Trophoblast cell (in vitro differentiated cells and primary cell): ENCODE measurements at regions not wholly inside any gene's neighbourhood (a gene's known extent, or its start where the extent isn't known, plus 50 kb on each side); places are given as distances from the start of the nearest gene placed in this dataset.

Experiments used
- DNase-seq, 2 donors: peaks; one replicate each; pipeline ENCODE4 v3.0.0-alpha.2; 2016
- H2AFZ ChIP-seq: 2 replicates; pipeline ENCODE4 v1.6.1; 2013; ENCODE audit warnings: low read length, moderate library complexity, mild to moderate bottlenecking; ENCODE audit not compliant: insufficient read depth, poor library complexity
- H2AK5ac ChIP-seq: 2 replicates; pipeline ENCODE4 v1.6.1; 2013; ENCODE audit warnings: mild to moderate bottlenecking, low read length
- H2BK120ac ChIP-seq: 2 replicates; pipeline ENCODE4 v1.6.1; 2013; ENCODE audit warnings: low read length, mild to moderate bottlenecking, moderate library complexity; ENCODE audit not compliant: insufficient read depth, poor library complexity
- H2BK12ac ChIP-seq: 2 replicates; pipeline ENCODE4 v1.6.1; 2013; ENCODE audit warnings: mild to moderate bottlenecking, low read length, moderate library complexity
- H2BK5ac ChIP-seq: 2 replicates; pipeline ENCODE4 v1.6.1; 2013; ENCODE audit warnings: low read length, low read depth, moderate library complexity, mild to moderate bottlenecking; ENCODE audit not compliant: poor library complexity
- H3K14ac ChIP-seq: 2 replicates; pipeline ENCODE4 v1.6.1; 2013; ENCODE audit warnings: mild to moderate bottlenecking, low read length
- H3K18ac ChIP-seq: 2 replicates; pipeline ENCODE4 v1.6.1; 2013; ENCODE audit warnings: mild to moderate bottlenecking, low read length
- H3K23ac ChIP-seq: 2 replicates; pipeline ENCODE4 v1.6.1; 2013; ENCODE audit warnings: low read length
- H3K27ac ChIP-seq: 2 replicates; pipeline ENCODE4 v1.5.1; 2013; ENCODE audit warnings: low read depth, mild to moderate bottlenecking, inconsistent platforms, low read length, moderate library complexity
- H3K27me3 ChIP-seq: 2 replicates; pipeline ENCODE4 v1.6.1; 2013; ENCODE audit warnings: inconsistent platforms, mild to moderate bottlenecking, low read length, moderate library complexity; ENCODE audit not compliant: insufficient read depth
- H3K36me3 ChIP-seq, 2 experiments: 1 replicate in 1 of 2; 2 replicates in 1 of 2; pipeline ENCODE4 v1.6.1; 2013; ENCODE audit warnings: low read length in 2 of 2, mild to moderate bottlenecking in 2 of 2, moderate library complexity in 1 of 2; ENCODE audit not compliant: insufficient read depth in 2 of 2, control insufficient read depth in 1 of 2
- H3K4ac ChIP-seq: 2 replicates; pipeline ENCODE4 v1.6.1; 2013; ENCODE audit warnings: low read depth, mild to moderate bottlenecking, low read length, moderate library complexity
- H3K4me1 ChIP-seq, 2 experiments: 1 replicate in 1 of 2; 2 replicates in 1 of 2; pipeline ENCODE4 v1.6.1; 2013; ENCODE audit warnings: low read length in 2 of 2, mild to moderate bottlenecking in 2 of 2, moderate library complexity in 1 of 2; ENCODE audit not compliant: insufficient read depth in 2 of 2, control insufficient read depth in 1 of 2
- H3K4me2 ChIP-seq: 2 replicates; pipeline ENCODE4 v1.6.1; 2013; ENCODE audit warnings: inconsistent platforms, mild to moderate bottlenecking, low read length, moderate library complexity
- H3K4me3 ChIP-seq: 2 replicates; pipeline ENCODE4 v1.5.1; 2013; ENCODE audit warnings: mild to moderate bottlenecking, low read depth, low read length, inconsistent platforms
- H3K79me1 ChIP-seq: one replicate; pipeline ENCODE4 v1.6.1; 2013; ENCODE audit warnings: low read length
- H3K79me2 ChIP-seq: 2 replicates; pipeline ENCODE4 v1.6.1; 2013; ENCODE audit warnings: low read length, mild to moderate bottlenecking; ENCODE audit not compliant: control insufficient read depth, insufficient read depth, poor library complexity
- H3K9ac ChIP-seq: 2 replicates; pipeline ENCODE4 v1.6.1; 2013; ENCODE audit warnings: mild to moderate bottlenecking, low read length
- H3K9me3 ChIP-seq: 2 replicates; pipeline ENCODE4 v1.6.1; 2013; ENCODE audit warnings: low read depth, mild to moderate bottlenecking, control low read depth, inconsistent platforms, low read length; ENCODE audit not compliant: insufficient read depth
- H4K12ac ChIP-seq: 2 replicates; pipeline ENCODE4 v1.6.1; 2013; ENCODE audit warnings: low read depth, mild to moderate bottlenecking, low read length, moderate library complexity
- H4K8ac ChIP-seq: 2 replicates; pipeline ENCODE4 v1.6.1; 2013; ENCODE audit warnings: low read depth, mild to moderate bottlenecking, low read length, moderate library complexity
- H4K91ac ChIP-seq: one replicate; pipeline ENCODE4 v1.6.1; 2013; ENCODE audit warnings: low read depth, mild to moderate bottlenecking, low read length, moderate library complexity
- WGBS: extraction: QIAGEN DNeasy Blood & Tissue Kit; methylation state at CpG from one replicate; pipeline ENCODE4 v1.1.7; 2013; ENCODE audit warnings: missing lambda C conversion rate; ENCODE audit not compliant: insufficient read length, insufficient coverage; ENCODE audit errors: extremely low coverage; 5-methylcytosine and 5-hydroxymethylcytosine counted together

DNA sequence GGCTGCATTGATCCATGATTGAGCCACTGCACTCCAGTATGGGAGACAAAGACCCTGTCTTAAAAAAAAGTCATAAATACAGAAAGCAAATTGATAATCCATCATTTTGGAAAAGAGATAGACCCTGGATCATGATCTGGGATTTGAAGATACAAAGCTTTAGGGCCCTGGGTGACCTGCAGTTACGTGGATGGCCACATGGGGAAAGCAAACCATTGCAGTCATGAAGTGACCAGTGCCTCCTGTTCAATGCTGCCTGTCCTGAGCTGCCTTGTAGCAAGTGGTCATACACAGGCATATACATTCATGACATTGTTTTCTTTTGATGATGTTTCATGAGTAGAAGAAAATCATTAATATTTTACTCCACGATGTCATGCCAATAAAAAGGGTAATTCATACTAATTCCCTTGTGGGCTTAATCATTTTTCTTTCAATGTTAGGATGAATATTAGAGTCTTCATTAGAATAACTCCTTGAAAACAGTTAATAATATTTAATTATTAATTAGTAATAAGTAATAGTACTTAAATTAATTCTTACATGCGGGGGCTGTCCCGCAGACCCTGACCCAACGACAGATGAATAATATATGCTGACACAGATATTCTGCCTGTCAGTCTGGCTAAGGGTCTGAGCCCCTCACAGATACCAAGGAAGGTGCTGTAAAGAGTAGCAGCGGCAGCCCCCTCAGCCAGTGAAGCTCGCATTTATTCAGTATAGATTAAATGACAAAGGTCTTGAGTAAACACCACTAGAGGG is 109.0 kb upstream of the UNC13C start:
- no peak overlapping the region for H3K9ac ChIP-seq
- no peaks in the 10 kb centered on the region for H3K79me1 ChIP-seq
- H3K18ac ChIP-seq = no peak overlapping the region
- H3K27me3 ChIP-seq = no peaks in the 10 kb centered on the region
- no peak overlapping the region for H4K91ac ChIP-seq
- DNase-seq = peak in 1 of 2 donors; percentile 58
- H2AFZ ChIP-seq = no peak overlapping the region
- no peak overlapping the region for H3K4ac ChIP-seq
- H4K12ac ChIP-seq = no peak overlapping the region
- no peak overlapping the region for H2AK5ac ChIP-seq
- no peak overlapping the region for H2BK12ac ChIP-seq
- H3K27ac ChIP-seq = no peak overlapping the region
- no CpG with 5 or more reads among the region's 7 CpGs for WGBS
- no peak overlapping the region for H2BK5ac ChIP-seq
- no peaks in the 10 kb centered on the region for H3K4me1 ChIP-seq
- no peak overlapping the region for H3K14ac ChIP-seq
- H2BK120ac ChIP-seq = no peak overlapping the region
- H3K36me3 ChIP-seq = no peaks in the 10 kb centered on the region
- H3K79me2 ChIP-seq = no peaks in the 10 kb centered on the region
- no peak overlapping the region for H3K23ac ChIP-seq
- no peaks in the 10 kb centered on the region for H3K9me3 ChIP-seq
- no peak overlapping the region for H4K8ac ChIP-seq
- H3K4me2 ChIP-seq = no peak overlapping the region
- H3K4me3 ChIP-seq = no peak overlapping the region

DNA sequence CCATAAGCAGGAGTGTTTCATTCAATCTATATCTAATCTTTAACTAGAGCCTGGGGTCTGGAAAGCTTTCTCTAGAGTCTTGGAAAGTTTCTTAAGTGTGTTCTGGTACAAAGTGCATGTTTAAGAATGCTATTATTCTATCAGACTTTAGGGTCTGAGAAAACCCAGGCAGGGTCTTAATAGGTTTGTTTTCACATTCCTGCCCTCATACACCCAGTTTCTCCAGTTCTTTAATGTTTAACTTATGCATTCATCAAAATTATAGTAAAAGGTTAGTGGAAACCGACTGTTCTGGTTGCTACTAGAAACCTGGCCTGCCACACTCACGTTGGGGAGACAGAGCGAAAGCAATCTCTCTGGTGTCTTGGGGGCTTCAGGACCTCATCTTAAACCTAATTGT is 102.9 kb upstream of the WDR72 start:
- Histone ChIP-seq H3K4me3 (no peak overlapping the region), H3K14ac (peak overlapping the region; percentile 70), H2BK120ac (no peak overlapping the region), H3K27ac (peak overlapping the region; percentile 78), H2BK12ac (peak overlapping the region; percentile 40), H3K23ac (no peak overlapping the region), H3K18ac (no peak overlapping the region), H2AFZ (no peak overlapping the region), H4K12ac (no peak overlapping the region), H3K4ac (no peak overlapping the region), H4K8ac (no peak overlapping the region), H2BK5ac (peak overlapping the region; percentile 73), H2AK5ac (no peak overlapping the region), H3K27me3 (no peaks in the 10 kb centered on the region), H3K9me3 (no peaks in the 10 kb centered on the region), H3K36me3 (no peaks in the 10 kb centered on the region), H3K79me2 (no peaks in the 10 kb centered on the region), H3K79me1 (peaks cover 12% of the 10 kb centered on the region), H3K9ac (no peak overlapping the region), H4K91ac (no peak overlapping the region), H3K4me1 (peaks cover 0 to 2% of the 10 kb centered on the region in 2 experiments), H3K4me2 (no peak overlapping the region)
- DNase-seq = no peak
- WGBS = no CpG with 5 or more reads among the region's 3 CpGs

DNA sequence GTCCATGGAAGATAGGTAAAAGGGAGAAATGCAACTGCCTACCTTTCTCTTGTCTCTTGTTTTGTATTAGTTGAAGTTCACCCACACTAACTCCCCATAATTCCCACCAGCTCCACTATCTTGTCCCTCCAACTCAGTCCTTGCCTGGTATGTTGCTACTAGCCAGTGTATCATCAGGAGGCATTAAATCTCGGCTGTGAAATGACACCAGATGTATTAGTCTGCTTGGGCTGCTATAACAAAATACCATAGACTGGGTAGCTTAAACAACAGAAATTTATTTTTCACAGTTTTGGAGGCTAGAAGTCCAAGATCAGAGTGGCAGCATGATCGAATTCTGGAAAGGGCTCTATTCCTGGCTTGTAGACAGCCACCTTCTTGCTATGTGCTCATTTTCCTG is 102.3 kb upstream of the WDR72 start:
- peak overlapping the region; percentile 72 for H3K27ac ChIP-seq
- no CpG with 5 or more reads among the region's 2 CpGs for WGBS

DNA sequence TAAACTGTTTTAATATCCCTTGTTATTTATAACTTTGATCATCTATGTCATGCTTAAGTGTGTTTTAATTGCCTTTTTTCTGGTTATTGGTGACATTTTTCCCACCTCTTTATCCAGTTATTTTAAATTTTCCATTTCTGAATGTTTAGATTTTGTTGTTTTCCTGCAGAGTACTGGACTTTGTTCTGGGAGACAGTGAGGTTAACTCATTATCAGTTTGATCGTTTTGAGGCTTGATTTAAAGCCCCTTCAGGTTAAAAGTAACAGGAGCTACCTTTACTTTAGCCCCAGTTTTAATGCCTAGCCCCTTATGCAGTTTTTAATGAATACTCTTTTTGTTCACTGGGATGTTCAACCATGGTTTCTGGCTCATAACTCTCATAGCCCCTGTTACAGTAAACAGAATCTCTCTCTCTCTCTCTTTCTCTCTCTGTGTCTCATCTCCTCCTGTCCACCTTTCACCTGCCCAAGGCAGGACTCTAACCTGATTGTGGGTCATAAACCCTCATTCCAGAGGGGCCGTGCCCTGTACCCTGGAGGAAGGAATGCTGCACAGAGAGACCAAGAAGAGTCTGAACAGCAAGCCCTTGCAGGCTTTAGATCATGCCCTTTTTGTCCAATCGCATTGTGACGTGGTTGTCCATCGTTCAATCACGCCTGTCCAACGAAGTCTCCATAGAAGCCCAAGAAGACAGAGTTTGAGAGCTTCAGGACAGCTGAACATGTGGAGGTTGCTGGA is 91.8 kb upstream of the WDR72 start:
- H4K91ac ChIP-seq = peak overlapping the region; percentile 69

More for the DNA sequence above, 102.3 kb upstream of the WDR72 start:
- Histone ChIP-seq H2AK5ac (no peak overlapping the region), H4K91ac (peak overlapping the region; percentile 87), H4K12ac (no peak overlapping the region), H3K9ac (no peak overlapping the region), H3K4me2 (no peak overlapping the region), H3K79me2 (no peaks in the 10 kb centered on the region), H3K27me3 (no peaks in the 10 kb centered on the region), H3K23ac (no peak overlapping the region), H3K4me3 (no peak overlapping the region), H4K8ac (peak overlapping the region; percentile 61), H2BK12ac (peak overlapping the region; percentile 61), H3K36me3 (no peaks in the 10 kb centered on the region), H3K79me1 (peaks cover 12% of the 10 kb centered on the region), H2BK120ac (peak overlapping the region; percentile 30), H3K9me3 (no peaks in the 10 kb centered on the region), H2AFZ (no peak overlapping the region), H3K4ac (no peak overlapping the region), H3K18ac (no peak overlapping the region), H3K14ac (peak overlapping the region; percentile 34), H3K4me1 (peaks cover 0 to 2% of the 10 kb centered on the region in 2 experiments), H2BK5ac (peak overlapping the region; percentile 72)
- DNase-seq = no peak

More for the DNA sequence above, 91.8 kb upstream of the WDR72 start:
- Histone ChIP-seq H3K14ac (peak overlapping the region; percentile 8), H3K4me2 (no peak overlapping the region), H4K8ac (peak overlapping the region; percentile 20), H3K4me1 (peaks cover 6 to 10% of the 10 kb centered on the region in 2 experiments), H4K12ac (no peak overlapping the region), H2AK5ac (no peak overlapping the region), H3K36me3 (no peaks in the 10 kb centered on the region), H2AFZ (no peak overlapping the region), H3K4ac (peak overlapping the region; percentile 9), H3K27ac (peak overlapping the region; percentile 69), H2BK5ac (peak overlapping the region; percentile 76), H2BK12ac (peak overlapping the region; percentile 33), H3K79me1 (peaks cover 12% of the 10 kb centered on the region), H2BK120ac (peak overlapping the region; percentile 20), H3K79me2 (no peaks in the 10 kb centered on the region), H3K4me3 (no peak overlapping the region), H3K27me3 (no peaks in the 10 kb centered on the region), H3K9ac (no peak overlapping the region), H3K23ac (no peak overlapping the region), H3K18ac (peak overlapping the region; percentile 16), H3K9me3 (no peaks in the 10 kb centered on the region)
- WGBS = no CpG with 5 or more reads among the region's 7 CpGs
- DNase-seq = no peak
